ENCODE measurements at regions not wholly inside any gene's neighbourhood (a gene's known extent, or its start where the extent isn't known, plus 50 kb on each side); places are given as distances from the start of the nearest gene placed in this dataset.

GRCh38 chr6:8750627-8751026 is 315.3 kb upstream of the SLC35B3 start:
- no peaks in the 10 kb centered on the region for H3K79me1 ChIP-seq (ENCODE audit: low read length)
- WGBS (ENCODE audit: extremely low coverage, insufficient coverage, insufficient read length): no CpG with 5 or more reads among the region's 4 CpGs
- no peak overlapping the region for H2BK120ac ChIP-seq (ENCODE audit: insufficient read depth, low read length, poor library complexity)
- H2BK5ac ChIP-seq (ENCODE audit: low read depth, low read length, poor library complexity): no peak overlapping the region
- no peaks in the 10 kb centered on the region for H3K79me2 ChIP-seq (ENCODE audit: control insufficient read depth, insufficient read depth, low read length, poor library complexity)
- DNase-seq: no peak
- no peak overlapping the region for H3K18ac ChIP-seq (ENCODE audit: low read length)
- H4K8ac ChIP-seq (ENCODE audit: low read depth, low read length): no peak overlapping the region
- H2AK5ac ChIP-seq (ENCODE audit: low read length): no peak overlapping the region
- H3K23ac ChIP-seq (ENCODE audit: low read length): no peak overlapping the region
- no peak overlapping the region for H3K14ac ChIP-seq (ENCODE audit: low read length)
- H3K4me1 ChIP-seq (ENCODE audit: control insufficient read depth in 1 of 2, insufficient read depth in 2 of 2, low read length in 2 of 2): no peaks in the 10 kb centered on the region
- no peak overlapping the region for H4K91ac ChIP-seq (ENCODE audit: low read depth, low read length)
- no peaks in the 10 kb centered on the region for H3K27me3 ChIP-seq (ENCODE audit: insufficient read depth, low read length)
- no peaks in the 10 kb centered on the region for H3K9me3 ChIP-seq (ENCODE audit: insufficient read depth, low read depth, low read length)
- H3K27ac ChIP-seq (ENCODE audit: low read depth, low read length): no peak overlapping the region
- H2BK12ac ChIP-seq (ENCODE audit: low read length): no peak overlapping the region
- H3K4me3 ChIP-seq (ENCODE audit: low read depth, low read length): no peak overlapping the region
- H3K4me2 ChIP-seq (ENCODE audit: low read length): no peak overlapping the region
- H3K4ac ChIP-seq (ENCODE audit: low read depth, low read length): no peak overlapping the region
- H3K36me3 ChIP-seq (ENCODE audit: control insufficient read depth in 1 of 2, insufficient read depth in 2 of 2, low read length in 2 of 2): no peaks in the 10 kb centered on the region
- H4K12ac ChIP-seq (ENCODE audit: low read depth, low read length): no peak overlapping the region
- H2AFZ ChIP-seq (ENCODE audit: insufficient read depth, low read length, poor library complexity): no peak overlapping the region
- no peak overlapping the region for H3K9ac ChIP-seq (ENCODE audit: low read length)

GRCh38 chr6:8749465-8749864 is 314.1 kb upstream of the SLC35B3 start:
- H3K23ac ChIP-seq (ENCODE audit: low read length): no peak overlapping the region
- H3K14ac ChIP-seq (ENCODE audit: low read length): no peak overlapping the region
- H4K91ac ChIP-seq (ENCODE audit: low read depth, low read length): no peak overlapping the region
- H3K18ac ChIP-seq (ENCODE audit: low read length): no peak overlapping the region
- no peak for DNase-seq
- no peak overlapping the region for H3K4me2 ChIP-seq (ENCODE audit: low read length)
- H3K4ac ChIP-seq (ENCODE audit: low read depth, low read length): no peak overlapping the region
- H2BK12ac ChIP-seq (ENCODE audit: low read length): no peak overlapping the region
- no peaks in the 10 kb centered on the region for H3K9me3 ChIP-seq (ENCODE audit: insufficient read depth, low read depth, low read length)
- no peaks in the 10 kb centered on the region for H3K79me1 ChIP-seq (ENCODE audit: low read length)
- H3K79me2 ChIP-seq (ENCODE audit: control insufficient read depth, insufficient read depth, low read length, poor library complexity): no peaks in the 10 kb centered on the region
- no peak overlapping the region for H4K8ac ChIP-seq (ENCODE audit: low read depth, low read length)
- H3K4me1 ChIP-seq (ENCODE audit: control insufficient read depth in 1 of 2, insufficient read depth in 2 of 2, low read length in 2 of 2): no peaks in the 10 kb centered on the region
- H2AK5ac ChIP-seq (ENCODE audit: low read length): no peak overlapping the region
- no peak overlapping the region for H4K12ac ChIP-seq (ENCODE audit: low read depth, low read length)
- H3K36me3 ChIP-seq (ENCODE audit: control insufficient read depth in 1 of 2, insufficient read depth in 2 of 2, low read length in 2 of 2): no peaks in the 10 kb centered on the region
- H2BK120ac ChIP-seq (ENCODE audit: insufficient read depth, low read length, poor library complexity): no peak overlapping the region
- H3K27ac ChIP-seq (ENCODE audit: low read depth, low read length): no peak overlapping the region
- H2BK5ac ChIP-seq (ENCODE audit: low read depth, low read length, poor library complexity): no peak overlapping the region
- H3K27me3 ChIP-seq (ENCODE audit: insufficient read depth, low read length): no peaks in the 10 kb centered on the region
- H2AFZ ChIP-seq (ENCODE audit: insufficient read depth, low read length, poor library complexity): no peak overlapping the region
- H3K4me3 ChIP-seq (ENCODE audit: low read depth, low read length): no peak overlapping the region
- H3K9ac ChIP-seq (ENCODE audit: low read length): no peak overlapping the region
- no CpG with 5 or more reads among the region's 1 CpG for WGBS (ENCODE audit: extremely low coverage, insufficient coverage, insufficient read length)

- H3K4me2 ChIP-seq (ENCODE audit: low read length): no peak overlapping the region
- no peak overlapping the region for H2BK120ac ChIP-seq (ENCODE audit: insufficient read depth, low read length, poor library complexity)
- H3K27ac ChIP-seq (ENCODE audit: low read depth, low read length): no peak overlapping the region
- no peaks in the 10 kb centered on the region for H3K27me3 ChIP-seq (ENCODE audit: insufficient read depth, low read length)
- no peak overlapping the region for H4K8ac ChIP-seq (ENCODE audit: low read depth, low read length)
- no peak overlapping the region for H2AK5ac ChIP-seq (ENCODE audit: low read length)
- H3K4me3 ChIP-seq (ENCODE audit: low read depth, low read length): no peak overlapping the region
- WGBS (ENCODE audit: extremely low coverage, insufficient coverage, insufficient read length): no CpG with 5 or more reads among the region's 5 CpGs
- H3K4me1 ChIP-seq (ENCODE audit: control insufficient read depth in 1 of 2, insufficient read depth in 2 of 2, low read length in 2 of 2): no peaks in the 10 kb centered on the region
- no peaks in the 10 kb centered on the region for H3K79me2 ChIP-seq (ENCODE audit: control insufficient read depth, insufficient read depth, low read length, poor library complexity)
- H2BK12ac ChIP-seq (ENCODE audit: low read length): no peak overlapping the region
- no peak overlapping the region for H2BK5ac ChIP-seq (ENCODE audit: low read depth, low read length, poor library complexity)
- no peak overlapping the region for H2AFZ ChIP-seq (ENCODE audit: insufficient read depth, low read length, poor library complexity)
- no peak overlapping the region for H3K23ac ChIP-seq (ENCODE audit: low read length)
- no peak overlapping the region for H3K4ac ChIP-seq (ENCODE audit: low read depth, low read length)
- no peaks in the 10 kb centered on the region for H3K36me3 ChIP-seq (ENCODE audit: control insufficient read depth in 1 of 2, insufficient read depth in 2 of 2, low read length in 2 of 2)
- no peaks in the 10 kb centered on the region for H3K9me3 ChIP-seq (ENCODE audit: insufficient read depth, low read depth, low read length)
- no peak overlapping the region for H3K9ac ChIP-seq (ENCODE audit: low read length)
- no peaks in the 10 kb centered on the region for H3K79me1 ChIP-seq (ENCODE audit: low read length)
- no peak overlapping the region for H3K18ac ChIP-seq (ENCODE audit: low read length)
- H4K91ac ChIP-seq (ENCODE audit: low read depth, low read length): no peak overlapping the region
- no peak overlapping the region for H4K12ac ChIP-seq (ENCODE audit: low read depth, low read length)
- no peak overlapping the region for H3K14ac ChIP-seq (ENCODE audit: low read length)
- DNase-seq: peak in 1 of 2 donors; percentile 26
Observed at GRCh38 chr6:8743170-8743745, 307.9 kb upstream of the SLC35B3 start.

- no peak overlapping the region for H3K4ac ChIP-seq (ENCODE audit: low read depth, low read length)
- no peak overlapping the region for H2AK5ac ChIP-seq (ENCODE audit: low read length)
- no peak overlapping the region for H2BK120ac ChIP-seq (ENCODE audit: insufficient read depth, low read length, poor library complexity)
- H3K36me3 ChIP-seq (ENCODE audit: control insufficient read depth in 1 of 2, insufficient read depth in 2 of 2, low read length in 2 of 2): no peaks in the 10 kb centered on the region
- no peak overlapping the region for H3K14ac ChIP-seq (ENCODE audit: low read length)
- H4K91ac ChIP-seq (ENCODE audit: low read depth, low read length): no peak overlapping the region
- H3K79me1 ChIP-seq (ENCODE audit: low read length): no peaks in the 10 kb centered on the region
- H3K79me2 ChIP-seq (ENCODE audit: control insufficient read depth, insufficient read depth, low read length, poor library complexity): no peaks in the 10 kb centered on the region
- no peak overlapping the region for H3K18ac ChIP-seq (ENCODE audit: low read length)
- no peak overlapping the region for H2BK12ac ChIP-seq (ENCODE audit: low read length)
- H3K9me3 ChIP-seq (ENCODE audit: insufficient read depth, low read depth, low read length): no peaks in the 10 kb centered on the region
- H2AFZ ChIP-seq (ENCODE audit: insufficient read depth, low read length, poor library complexity): no peak overlapping the region
- no peak overlapping the region for H4K8ac ChIP-seq (ENCODE audit: low read depth, low read length)
- DNase-seq: peak; percentile 13 to 66
- H3K23ac ChIP-seq (ENCODE audit: low read length): no peak overlapping the region
- H3K27me3 ChIP-seq (ENCODE audit: insufficient read depth, low read length): no peaks in the 10 kb centered on the region
- no peak overlapping the region for H3K27ac ChIP-seq (ENCODE audit: low read depth, low read length)
- no peak overlapping the region for H4K12ac ChIP-seq (ENCODE audit: low read depth, low read length)
- no peak overlapping the region for H2BK5ac ChIP-seq (ENCODE audit: low read depth, low read length, poor library complexity)
- H3K9ac ChIP-seq (ENCODE audit: low read length): no peak overlapping the region
- no peaks in the 10 kb centered on the region for H3K4me1 ChIP-seq (ENCODE audit: control insufficient read depth in 1 of 2, insufficient read depth in 2 of 2, low read length in 2 of 2)
- no peak overlapping the region for H3K4me2 ChIP-seq (ENCODE audit: low read length)
- WGBS (ENCODE audit: extremely low coverage, insufficient coverage, insufficient read length): no CpG with 5 or more reads among the region's 2 CpGs
- no peak overlapping the region for H3K4me3 ChIP-seq (ENCODE audit: low read depth, low read length)
Observed at GRCh38 chr6:8739454-8739853, 304.1 kb upstream of the SLC35B3 start.
